Raji (cell line): ENCODE measurements at regions not wholly inside any gene's neighbourhood (a gene's known extent, or its start where the extent isn't known, plus 50 kb on each side); places are given as distances from the start of the nearest gene placed in this dataset.

Source experiments
- POLR2A ChIP-seq: IDR thresholded peaks from 2 replicates; pipeline ENCODE4 v1.6.1; 2011; ENCODE audit warnings: low read depth, low read length, control low read depth; ENCODE audit not compliant: insufficient read depth

DNA sequence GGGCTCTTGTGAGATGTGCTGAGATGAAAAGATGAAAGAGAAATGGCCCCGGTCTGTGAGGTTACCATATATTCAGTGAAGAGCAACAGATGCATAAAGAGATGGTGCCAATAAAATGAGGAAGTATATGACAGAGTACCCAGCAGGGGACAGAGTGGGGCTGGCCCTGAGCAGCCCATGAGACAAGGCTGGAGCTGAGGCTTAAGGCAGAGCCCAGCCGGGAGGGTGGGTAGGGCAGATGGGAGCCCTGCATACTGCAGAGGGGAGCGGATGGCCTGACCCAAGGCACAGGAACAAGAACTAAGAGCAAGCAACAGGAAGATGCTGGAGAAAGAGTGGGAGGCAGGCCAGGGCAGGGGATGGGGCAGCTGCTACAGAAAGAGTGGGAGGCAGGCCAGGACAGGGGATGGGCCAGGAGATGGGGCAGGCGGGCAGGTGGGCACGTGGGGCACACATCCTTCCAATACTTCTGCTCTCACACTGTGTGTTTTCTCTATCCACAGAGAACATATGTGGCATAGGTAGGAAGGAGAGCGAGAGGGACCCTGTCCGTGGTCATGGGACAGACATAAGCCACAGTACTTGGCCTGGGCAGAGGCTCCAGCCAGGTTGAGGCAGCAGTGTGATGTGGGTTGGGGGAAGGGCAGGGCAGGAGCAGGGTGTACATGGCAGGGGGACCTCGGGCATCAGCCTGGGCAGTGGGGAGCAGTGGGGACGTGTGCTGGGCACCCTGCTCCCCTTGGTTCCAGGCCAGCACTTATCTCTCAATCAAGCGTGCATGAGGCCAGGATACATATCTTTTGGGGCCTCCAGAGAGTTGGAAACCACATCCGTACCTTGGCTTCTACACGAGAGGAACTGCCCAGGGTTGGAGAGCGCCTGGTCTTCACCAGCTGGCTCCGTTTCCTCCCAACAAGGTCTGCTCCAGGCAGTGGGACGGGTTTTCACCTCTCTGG is 91.6 kb upstream of the IKZF1 start:
- no peak for TF ChIP-seq POLR2A

DNA sequence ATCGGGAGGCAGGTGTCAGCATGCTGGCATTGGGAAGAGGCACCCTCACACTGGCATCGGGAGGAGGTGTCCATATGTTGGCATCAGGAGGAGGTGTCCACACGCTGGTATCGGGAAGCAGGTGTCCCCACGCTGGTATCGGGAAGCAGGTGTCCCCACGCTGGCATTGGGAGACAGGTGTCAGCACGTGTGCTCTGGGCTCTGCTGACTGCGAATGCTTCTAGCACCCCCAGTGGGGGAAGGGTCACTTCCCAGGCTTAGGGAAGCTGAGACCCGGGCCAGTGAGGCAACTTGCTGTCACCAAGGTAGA is 92.5 kb upstream of the IKZF1 start:
- no peak for TF ChIP-seq POLR2A

DNA sequence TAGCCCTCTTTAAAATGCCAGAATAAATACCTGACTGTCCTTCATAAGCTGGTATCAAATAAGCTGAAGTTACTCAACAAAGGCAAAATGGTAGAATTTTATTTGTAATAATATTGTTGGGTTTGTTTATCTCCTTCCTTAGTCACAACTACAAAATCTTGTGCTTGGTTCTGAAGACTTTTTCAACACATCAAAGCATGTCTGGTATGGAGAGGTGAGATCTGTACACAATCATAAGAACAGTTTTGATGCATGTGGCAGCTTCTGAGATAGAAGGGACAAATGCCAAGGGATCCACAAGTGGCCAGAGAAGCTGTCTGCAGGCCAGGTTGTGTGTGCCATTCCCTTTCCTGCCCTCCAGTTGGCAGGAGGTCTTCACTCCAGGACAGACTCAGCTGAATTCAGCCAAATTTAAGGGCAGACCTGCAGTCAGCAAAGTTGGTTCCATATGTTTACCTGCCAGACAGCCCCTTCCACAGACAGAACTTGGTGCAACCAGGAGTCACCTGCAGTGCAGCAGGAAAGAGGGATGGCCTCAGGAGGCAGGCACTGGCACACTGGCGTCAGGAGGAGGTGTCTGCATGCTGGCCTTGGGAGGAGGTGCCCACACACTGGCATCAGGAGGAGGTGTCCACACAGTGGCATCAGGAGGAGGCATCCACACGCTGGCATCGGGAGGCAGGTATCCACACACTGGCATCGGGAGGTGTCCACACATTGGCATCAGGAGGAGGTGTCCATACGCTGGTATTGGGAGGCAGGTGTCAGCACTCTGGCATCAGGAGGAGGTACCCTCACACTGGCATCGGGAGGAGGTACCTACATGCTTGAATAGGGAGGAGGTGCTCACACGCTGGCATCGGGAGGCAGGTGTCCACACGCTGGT is 93.1 kb upstream of the IKZF1 start:
- no peak for TF ChIP-seq POLR2A

DNA sequence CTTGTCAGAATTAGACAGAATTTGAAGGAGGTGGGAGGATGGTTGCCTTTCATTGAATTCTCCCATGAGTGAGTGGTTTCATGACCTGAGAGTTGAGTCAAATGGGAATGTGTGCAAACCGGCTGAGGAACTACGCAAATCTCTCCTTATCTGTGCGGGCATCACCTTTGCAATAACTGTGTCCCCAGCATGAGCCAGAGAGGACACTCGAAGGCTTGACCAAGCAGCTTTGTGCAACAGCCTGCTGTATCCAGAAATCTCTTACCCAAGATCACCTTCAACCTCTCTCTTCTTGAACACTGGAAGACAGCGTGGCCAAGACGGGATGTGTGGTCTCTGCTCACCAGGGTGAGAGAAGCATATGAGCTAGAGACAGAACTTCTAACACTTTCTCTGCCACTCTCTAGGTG is 93.8 kb upstream of the IKZF1 start:
- no peak for TF ChIP-seq POLR2A

DNA sequence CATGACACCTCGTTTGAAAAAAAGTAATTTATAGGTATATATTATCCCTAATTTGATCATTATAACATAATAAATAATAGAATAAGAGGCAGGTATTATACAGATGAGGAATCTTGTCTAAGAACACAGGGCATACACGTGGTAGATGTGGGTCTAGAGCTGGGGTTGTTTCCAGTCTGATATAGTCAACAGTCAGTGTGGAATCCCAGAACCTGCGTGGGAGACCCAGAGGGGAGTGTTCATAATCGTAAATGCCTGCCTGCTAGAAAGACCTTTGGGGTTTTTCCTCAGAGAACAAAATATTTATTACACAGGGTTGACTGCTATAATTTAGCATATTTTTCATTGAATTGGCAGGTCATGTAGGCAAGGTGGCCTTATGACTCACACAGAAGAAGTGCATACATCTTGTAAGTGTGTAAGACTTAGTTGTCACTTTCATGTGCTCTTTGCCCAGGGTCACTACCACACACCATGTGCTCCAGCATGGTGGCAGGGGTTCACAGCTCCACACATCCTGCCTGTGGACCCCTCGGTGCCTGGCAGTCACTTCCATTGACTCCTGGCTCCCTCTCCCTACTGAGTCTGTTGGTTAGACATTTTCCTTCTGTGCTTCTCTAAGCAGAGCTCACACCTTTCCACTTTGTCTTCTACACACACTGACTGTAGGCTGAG is 94.9 kb upstream of the IKZF1 start:
- no peak for TF ChIP-seq POLR2A

DNA sequence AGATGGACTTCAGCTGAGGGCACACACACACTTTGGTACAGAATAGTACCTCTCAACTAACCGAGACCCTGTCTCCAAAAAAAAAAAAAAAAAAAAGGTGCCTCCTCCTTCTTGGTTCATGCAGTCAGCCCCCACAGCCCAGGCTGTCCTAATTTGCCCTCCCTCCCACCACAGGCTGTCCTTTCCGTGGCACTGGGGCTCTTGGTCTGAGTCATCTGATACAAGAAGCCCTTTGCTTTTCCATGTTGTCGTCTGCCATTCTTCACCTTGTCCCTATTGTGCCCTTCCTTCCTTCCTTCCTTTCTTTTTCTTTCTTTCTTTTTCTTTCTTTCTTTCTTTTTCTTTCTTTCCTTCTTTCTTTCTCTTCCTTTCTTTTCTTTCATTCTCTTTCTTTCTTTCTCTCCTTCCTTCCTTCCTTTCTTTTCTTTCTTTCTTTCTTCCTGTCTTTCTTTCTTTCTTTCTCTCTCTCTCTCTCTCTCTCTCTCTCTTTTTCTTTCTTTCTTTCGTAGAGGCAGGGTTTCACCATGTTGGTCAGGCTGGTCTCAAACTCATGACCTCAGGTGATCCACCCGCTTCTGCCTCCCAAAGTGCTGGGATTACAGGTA is 96.0 kb upstream of the IKZF1 start:
- no peak for TF ChIP-seq POLR2A

DNA sequence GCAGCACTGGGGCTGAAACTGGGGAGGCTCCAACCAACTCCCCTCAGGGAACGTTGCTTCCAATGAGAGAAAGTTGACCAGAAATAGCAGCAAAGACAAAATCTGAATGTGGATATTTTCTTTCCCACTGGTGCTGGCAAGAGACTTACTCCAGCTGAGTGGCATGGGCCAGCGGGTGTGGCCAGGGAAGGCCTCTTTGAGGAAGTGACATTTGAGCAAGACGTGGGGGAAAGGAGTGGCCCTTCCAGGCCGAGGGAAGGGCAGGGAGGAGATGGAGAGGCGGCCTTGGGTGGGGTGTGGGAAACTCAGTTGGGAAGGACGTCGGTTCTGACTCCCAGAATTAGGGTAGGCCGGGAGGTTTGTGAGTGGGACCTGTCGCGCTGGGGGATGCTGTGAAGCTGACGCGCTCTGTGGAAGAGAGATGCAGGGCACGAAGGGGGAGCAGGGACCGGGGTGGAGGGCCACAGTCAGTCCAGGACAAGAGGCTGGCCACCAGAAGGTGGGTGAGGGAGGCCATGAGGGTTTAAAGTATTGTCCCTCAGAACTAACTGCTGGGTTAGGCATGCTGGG is 96.7 kb upstream of the IKZF1 start:
- TF ChIP-seq POLR2A, result no peak

DNA sequence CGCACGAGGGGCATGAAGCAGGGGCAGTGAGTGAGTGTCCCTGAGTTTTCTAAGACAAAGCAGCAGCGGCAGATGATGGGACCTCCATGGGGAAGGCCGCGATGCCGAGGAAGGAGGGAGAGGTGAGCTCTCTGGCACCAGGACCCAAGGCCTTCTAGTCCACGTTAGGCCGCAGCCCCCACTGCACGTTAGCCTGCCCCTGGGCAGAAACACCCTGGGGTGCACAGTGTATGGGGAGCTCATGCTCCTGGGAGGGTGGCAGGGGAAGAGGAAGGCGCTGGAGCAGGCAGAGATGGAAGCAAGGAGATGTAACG is 97.3 kb upstream of the IKZF1 start:
- TF ChIP-seq POLR2A, result no peak

DNA sequence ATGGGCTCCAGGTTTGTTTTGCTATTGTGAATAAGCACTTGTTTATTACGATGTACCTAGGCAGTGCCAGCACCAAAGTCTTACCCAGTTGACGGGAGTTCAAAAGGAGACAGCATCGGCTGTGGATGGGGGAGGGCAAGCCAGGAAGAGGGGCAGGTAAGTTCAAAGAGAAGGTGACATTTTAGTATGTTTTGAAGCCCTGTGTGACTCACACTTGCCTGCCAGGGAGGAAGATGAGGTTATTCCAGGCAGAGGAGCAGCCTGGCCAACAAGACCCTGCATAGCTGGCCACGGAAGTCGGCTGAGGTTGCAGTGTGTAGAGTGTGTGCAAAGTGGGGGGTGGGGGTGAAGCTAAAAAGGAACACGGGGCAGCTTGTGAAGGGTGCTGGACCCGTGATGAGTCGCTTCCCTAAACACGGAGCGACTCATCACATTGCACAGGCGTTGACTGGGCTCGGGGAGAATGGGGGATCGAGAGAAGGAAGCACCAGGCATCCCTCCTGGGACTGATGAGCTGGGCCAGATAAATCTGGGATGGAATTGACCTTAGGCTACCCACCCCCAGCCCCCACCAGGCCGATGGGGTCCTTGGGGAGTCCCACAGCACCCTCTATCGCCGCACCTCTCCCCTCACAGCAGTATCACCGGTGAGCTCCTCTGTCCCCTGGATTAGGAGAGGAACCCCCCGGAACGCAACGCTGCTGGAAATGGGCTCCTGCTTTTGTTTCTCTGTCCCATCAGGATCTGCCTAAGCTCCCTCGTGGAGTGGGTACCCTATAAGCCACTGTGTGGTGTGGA is 97.9 kb upstream of the IKZF1 start:
- no peak for TF ChIP-seq POLR2A

DNA sequence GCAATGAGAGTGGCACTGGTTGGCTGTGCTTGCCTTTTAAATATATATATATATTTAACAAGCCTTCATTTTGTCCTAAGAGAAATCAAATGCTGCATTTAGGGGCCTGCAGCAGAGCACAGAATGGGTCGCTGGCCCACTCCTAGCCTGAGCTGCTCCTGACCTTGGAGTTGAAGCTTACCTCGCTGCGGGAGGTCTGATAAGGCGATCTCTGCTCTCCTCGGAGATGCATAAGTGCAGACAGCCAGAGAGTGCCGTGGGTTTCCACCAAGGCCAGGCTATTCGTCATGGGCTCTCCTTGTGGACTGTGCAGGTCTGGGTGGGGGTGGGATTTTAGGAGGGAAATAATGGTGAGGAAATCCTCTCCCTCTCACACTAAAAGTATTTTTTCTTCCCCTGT is 99.5 kb upstream of the IKZF1 start:
- TF ChIP-seq POLR2A, result no peak

DNA sequence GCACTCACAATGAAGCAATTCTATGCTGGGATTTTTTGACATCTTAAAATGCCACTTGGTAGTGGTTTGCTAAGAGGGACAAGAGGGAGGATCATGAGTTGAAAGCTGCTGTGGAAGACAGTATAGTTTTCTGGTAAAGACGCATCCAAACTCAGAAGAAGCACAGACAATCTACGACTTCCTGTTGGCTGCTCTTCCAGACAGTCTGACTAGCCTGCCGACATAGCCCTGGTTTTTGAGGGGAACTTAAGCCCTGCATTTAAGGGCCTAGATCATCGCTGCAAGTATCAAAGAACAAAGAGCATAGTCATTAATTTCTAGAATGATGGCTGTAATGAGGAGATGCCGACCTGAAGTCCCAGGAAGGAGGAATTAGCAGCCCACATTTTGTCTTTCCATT is 99.9 kb upstream of the IKZF1 start:
- TF ChIP-seq POLR2A, result no peak

DNA sequence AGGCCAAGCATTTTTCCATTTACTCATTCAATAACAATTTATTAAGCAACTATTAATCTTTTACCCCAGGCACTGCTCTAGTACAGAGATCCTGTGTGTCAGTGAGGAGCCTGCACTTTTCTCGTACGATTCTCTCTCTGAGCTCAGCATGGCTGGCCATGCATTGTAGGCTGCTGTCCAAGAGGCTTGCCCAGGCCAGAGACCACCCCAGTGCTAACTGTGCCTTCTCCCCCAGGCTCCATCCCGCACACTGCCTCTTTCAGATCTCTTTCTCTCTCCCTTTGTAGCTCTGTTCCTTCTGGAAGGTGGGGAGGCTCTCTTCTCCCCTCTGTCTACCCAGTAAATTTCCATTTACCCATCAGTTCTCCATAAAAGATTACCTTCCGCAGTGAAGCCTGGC is 101.0 kb upstream of the IKZF1 start:
- no peak for TF ChIP-seq POLR2A

DNA sequence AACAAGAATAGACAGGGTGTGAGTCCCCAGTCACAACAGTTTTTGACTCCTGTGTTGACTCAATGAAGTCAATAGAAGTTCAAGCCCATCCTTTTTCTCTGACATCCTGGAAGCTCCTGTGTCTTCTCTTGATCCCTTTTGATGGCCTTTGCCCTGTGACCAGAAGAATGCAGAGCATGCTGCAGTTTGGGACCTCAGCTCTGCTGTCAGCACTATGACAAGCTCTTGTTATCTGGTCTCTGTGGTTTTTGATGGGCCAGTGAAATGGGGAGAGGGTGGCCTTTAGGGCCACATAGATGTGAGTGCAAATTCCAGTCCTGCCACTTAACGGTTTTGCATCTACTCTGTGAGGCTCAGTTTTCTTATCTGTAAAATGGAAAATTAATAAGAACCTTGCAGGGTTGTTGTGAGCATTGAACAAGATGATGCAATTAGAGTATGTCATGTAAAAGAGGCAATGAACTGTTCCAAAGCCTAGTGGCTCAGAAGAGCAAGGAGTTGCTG is 102.4 kb upstream of the IKZF1 start:
- no peak for TF ChIP-seq POLR2A

DNA sequence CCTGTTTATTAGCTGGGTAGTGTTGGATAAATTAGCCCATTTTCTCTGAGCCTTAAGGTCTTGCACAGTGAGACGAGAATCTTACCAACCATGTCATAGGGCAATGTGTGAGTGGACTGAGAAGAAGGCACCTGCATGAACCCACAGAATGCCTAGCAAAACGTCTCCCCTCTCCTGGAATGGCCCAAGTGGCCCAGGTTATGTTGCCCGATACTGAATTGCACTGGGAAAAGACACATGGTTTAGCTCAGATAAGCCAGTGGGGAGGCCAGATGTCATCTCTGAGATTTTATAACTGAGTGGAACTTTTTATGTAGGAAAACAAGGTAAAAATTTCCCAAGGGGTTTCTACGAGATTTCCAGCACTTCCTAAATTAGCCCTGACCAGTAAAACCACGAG is 104.7 kb upstream of the IKZF1 start:
- TF ChIP-seq POLR2A, result no peak

DNA sequence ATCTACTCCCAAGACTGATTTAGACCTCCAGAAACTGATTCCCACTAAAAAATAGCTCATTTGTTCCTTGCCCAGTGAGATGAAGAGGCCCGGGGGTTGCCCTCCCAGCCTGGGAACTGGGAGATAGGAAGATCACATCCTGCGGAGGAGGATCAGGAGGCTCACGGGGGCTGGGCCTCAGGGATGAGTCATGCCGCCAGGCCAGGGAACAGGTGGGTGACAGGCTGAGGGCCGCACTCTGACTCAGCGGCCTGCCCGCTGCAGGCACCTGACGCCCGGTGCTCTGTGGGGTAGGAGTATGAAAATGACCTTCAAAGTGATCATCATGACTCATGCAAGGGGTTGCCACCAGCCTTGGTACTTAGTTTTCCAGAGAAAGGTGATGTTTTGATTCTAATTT is 104.5 kb upstream of the ZPBP start:
- no peak for TF ChIP-seq POLR2A

DNA sequence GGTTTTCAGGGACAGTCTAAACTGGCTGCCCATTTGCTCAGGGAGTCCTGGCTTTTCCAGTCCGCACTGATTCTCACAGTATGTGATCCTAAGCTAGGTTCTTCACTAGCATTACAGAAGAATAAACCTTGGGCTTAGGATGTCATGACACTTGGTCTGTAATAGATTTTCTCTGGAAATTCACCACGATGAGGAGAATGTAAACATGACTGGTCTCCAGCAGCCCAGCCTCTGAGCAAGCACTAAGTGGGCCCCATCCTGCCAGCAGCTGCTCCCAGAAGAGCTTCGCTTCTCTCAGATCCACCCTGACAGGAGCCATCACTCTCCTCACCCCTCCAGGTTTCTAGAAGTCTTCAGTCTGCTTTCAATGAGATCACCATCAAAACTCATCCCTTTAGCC is 103.7 kb upstream of the ZPBP start:
- no peak for TF ChIP-seq POLR2A
